PC-9 (cell line): ENCODE measurements at regions not wholly inside any gene's neighbourhood (a gene's known extent, or its start where the extent isn't known, plus 50 kb on each side); places are given as distances from the start of the nearest gene placed in this dataset.
A peak's percentile ranks its signal among the peaks of the same experiment; 100 is the strongest.

ENCODE experiments used
- BruUV-seq: library from RNA; stranded (reverse); fragments of 400-500 nt; replicated peaks from 2 replicates; lab custom pipeline; 2021; lab: Mats Ljungman, UMichigan
- CTCF ChIA-PET: fragments of 300-600 bp; sonication (Branson Sonifier 250); formaldehyde crosslinking; loops from one replicate; lab custom pipeline; 2022; ENCODE audit warnings: antibody characterized with exemption; lab: Charles Lee
- POLR2A ChIA-PET: fragments of 300-600 bp; sonication (Branson Sonifier 250); formaldehyde crosslinking; loops from one replicate; lab custom pipeline; 2022; ENCODE audit warnings: antibody characterized with exemption; ENCODE audit not compliant: unreplicated experiment; lab: Charles Lee
- DNase-seq, 2 experiments: peaks; one replicate each; pipeline versions ENCODE4 v3.0.0 to v3.0.0-alpha.2; 2015 to 2022; ENCODE audit warnings: mixed read lengths in 1 of 2
- H2AFZ ChIP-seq: fragments of 200-600 bp; sonication (generic); 2 replicates; pipeline ENCODE4 v1.8.1; 2017; ENCODE audit warnings: antibody characterized with exemption
- H3F3A ChIP-seq: fragments of 200-600 bp; sonication (generic); 2 replicates; pipeline ENCODE4 v1.8.1; 2017; ENCODE audit warnings: antibody characterized with exemption, mild to moderate bottlenecking, low read depth; ENCODE audit not compliant: insufficient read depth
- H3K27ac ChIP-seq: fragments of 200-600 bp; sonication (generic); 2 replicates; pipeline ENCODE4 v1.6.1; 2016; ENCODE audit warnings: mixed run types
- H3K27me3 ChIP-seq: fragments of 200-600 bp; sonication (generic); 2 replicates; pipeline ENCODE4 v1.6.1; 2016; ENCODE audit warnings: low read depth, mixed run types; ENCODE audit not compliant: insufficient read depth
- H3K36me3 ChIP-seq: fragments of 200-600 bp; sonication (generic); 2 replicates; pipeline ENCODE4 v1.6.1; 2016; ENCODE audit warnings: low read depth, mixed run types
- H3K4me1 ChIP-seq: fragments of 200-600 bp; sonication (generic); replicated peaks from 2 replicates; pipeline ENCODE4 v1.6.1; 2016; ENCODE audit warnings: mixed run types; ENCODE audit not compliant: insufficient read depth
- H3K4me2 ChIP-seq: fragments of 200-600 bp; sonication (generic); 2 replicates; pipeline ENCODE4 v1.6.1; 2017; ENCODE audit warnings: mixed run types
- H3K4me3 ChIP-seq: fragments of 200-600 bp; sonication (generic); 2 replicates; pipeline ENCODE4 v1.6.1; 2016; ENCODE audit warnings: mixed run types
- H3K79me2 ChIP-seq: fragments of 200-600 bp; sonication (generic); 2 replicates; pipeline ENCODE4 v1.6.1; 2017; ENCODE audit warnings: low read depth, mixed run types
- H3K9me2 ChIP-seq: fragments of 200-600 bp; sonication (generic); 2 replicates; pipeline ENCODE4 v1.8.1; 2017; ENCODE audit warnings: mild to moderate bottlenecking; ENCODE audit not compliant: insufficient read depth
- H3K9me3 ChIP-seq: fragments of 200-600 bp; sonication (generic); 2 replicates; pipeline ENCODE4 v1.8.1; 2016; ENCODE audit warnings: low read depth; ENCODE audit not compliant: insufficient read depth
- H4K20me1 ChIP-seq: fragments of 200-600 bp; sonication (generic); 2 replicates; pipeline ENCODE4 v1.8.1; 2017; ENCODE audit not compliant: insufficient read depth
- CTCF ChIP-seq: fragments of 200-600 bp; sonication (generic); conservative IDR thresholded peaks from 2 replicates; pipeline ENCODE4 v1.6.1; 2017; ENCODE audit warnings: mixed run types, antibody characterized with exemption, mild to moderate bottlenecking, moderate library complexity
- EZH2 ChIP-seq: fragments of 200-600 bp; sonication (generic); IDR thresholded peaks from 2 replicates; pipeline ENCODE4 v1.8.0; 2017; ENCODE audit warnings: antibody characterized with exemption, low read depth
- intact Hi-C: fragments of 100-400 bp; cut with micrococcal nuclease; formaldehyde crosslinking; loops from one replicate; pipeline ENCODE4 v1.10.0; 2022; ENCODE audit not compliant: unreplicated experiment

DNA sequence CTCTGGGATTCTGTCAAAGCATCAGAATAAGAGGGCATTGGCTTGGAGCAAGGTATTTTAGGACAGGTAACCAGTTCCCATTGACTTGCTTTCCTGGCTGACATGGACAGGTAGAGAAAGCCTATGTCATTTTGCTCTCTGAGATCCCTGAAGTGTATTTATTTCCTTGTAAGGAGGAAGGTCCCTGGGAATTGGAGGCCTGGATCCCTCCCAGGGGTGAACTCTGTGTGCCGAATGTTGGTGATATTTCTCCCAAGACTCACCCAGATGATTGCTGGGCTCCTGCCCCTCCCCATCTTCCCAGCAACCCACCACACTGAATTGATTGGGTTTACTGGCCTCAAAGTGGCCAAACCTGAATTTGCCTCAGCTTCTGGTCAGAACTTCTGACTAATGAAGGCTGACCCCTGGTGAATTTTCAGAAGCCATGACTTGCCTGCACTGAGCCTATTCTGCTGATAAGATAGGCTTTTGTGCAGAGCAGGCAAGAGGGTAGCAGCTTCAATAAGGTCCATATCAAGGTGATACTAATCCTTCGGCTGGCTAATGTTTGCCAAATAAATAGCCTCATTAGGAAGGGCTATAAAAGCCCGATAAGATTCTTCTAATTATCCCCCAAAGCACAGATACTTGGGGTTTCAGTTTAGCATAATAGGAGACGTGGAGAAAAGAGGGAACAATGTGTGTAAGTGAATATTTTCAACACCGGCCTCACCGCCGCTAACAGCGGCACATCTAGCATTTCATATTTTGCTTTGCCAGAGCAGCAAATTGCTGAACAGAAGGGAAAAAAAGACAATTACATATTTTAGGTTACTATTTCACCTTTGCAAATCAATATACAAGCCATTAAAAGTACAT, 152.9 kb upstream of the PITX1 start:
- H3K4me2 ChIP-seq: peak overlapping the region; percentile 49
- no TSS peak for BruUV-seq
- H3K36me3 ChIP-seq: no peaks in the 10 kb centered on the region
- no peaks in the 10 kb centered on the region for H4K20me1 ChIP-seq
- 0 out of 2 replicates have a peak overlapping the region, but pooled peaks have one; percentile 18 for H2AFZ ChIP-seq
- no peaks in the 10 kb centered on the region for H3K9me3 ChIP-seq
- POLR2A ChIA-PET: no interaction called here
- no peaks in the 10 kb centered on the region for H3K9me2 ChIP-seq
- intact Hi-C loops: loop anchor here (1.0 to 2.0 kb wide), 3 partner anchors 58 to 176 kb away; no protein-coding TSS in a partner anchor
- no peaks in the 10 kb centered on the region for H3K79me2 ChIP-seq
- no peak overlapping the region for H3K4me3 ChIP-seq
- H3K27ac ChIP-seq: peak overlapping the region; percentile 54
- H3K27me3 ChIP-seq: no peaks in the 10 kb centered on the region
- peak; percentile 55 to 87 for DNase-seq
- CTCF ChIA-PET: interaction anchor here (0.5 kb wide), 1 partner anchor 23 kb away, joined by 3 read pairs; no protein-coding TSS in a partner anchor
- TF ChIP-seq EZH2: no peak
- peak; percentile 64 for TF ChIP-seq CTCF
- peaks cover 34% of the 10 kb centered on the region for H3K4me1 ChIP-seq
- peaks cover 3% of the 10 kb centered on the region for H3F3A ChIP-seq

DNA sequence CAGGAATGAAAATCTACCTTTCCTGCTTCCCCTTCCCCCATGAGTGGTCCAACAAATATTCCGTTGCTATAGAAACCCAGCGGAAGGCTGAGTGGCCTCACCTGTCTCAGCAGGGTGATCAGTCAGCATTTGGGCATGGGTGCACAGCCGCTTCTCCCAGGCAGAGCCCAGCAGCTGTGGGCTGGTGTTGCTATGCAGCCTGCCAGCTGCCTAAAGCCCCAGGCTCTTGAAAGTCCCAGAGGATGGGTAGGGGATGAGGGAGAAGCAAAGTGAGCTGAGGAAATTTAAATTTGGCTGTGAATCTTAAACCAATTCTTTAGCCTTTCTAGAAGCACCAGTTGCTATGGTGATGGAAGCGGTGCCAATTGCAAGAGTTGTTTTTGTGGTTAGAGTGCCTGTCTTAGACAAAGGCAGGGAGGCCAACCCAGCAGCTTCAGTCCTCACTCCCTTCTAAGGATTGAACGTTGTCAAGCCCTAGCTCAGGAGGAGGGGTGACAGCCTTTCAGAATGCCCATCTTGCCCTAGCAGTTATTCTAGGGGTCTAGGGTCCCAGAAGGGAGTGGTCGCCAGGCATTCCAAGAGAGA, 151.5 kb upstream of the PITX1 start:
- Histone ChIP-seq H2AFZ (no peak overlapping the region), H3K4me1 (peaks cover 26% of the 10 kb centered on the region), H3K4me2 (no peak overlapping the region), H3F3A (peaks cover 3% of the 10 kb centered on the region), H3K79me2 (no peaks in the 10 kb centered on the region), H3K36me3 (no peaks in the 10 kb centered on the region), H4K20me1 (no peaks in the 10 kb centered on the region), H3K9me3 (no peaks in the 10 kb centered on the region), H3K27ac (no peak overlapping the region; the same call in 1 of the 2 replicates), H3K9me2 (no peaks in the 10 kb centered on the region), H3K27me3 (no peaks in the 10 kb centered on the region), H3K4me3 (no peak overlapping the region)
- no TSS peak for BruUV-seq
- intact Hi-C loops: loop anchor here (1.0 to 2.0 kb wide), 2 partner anchors 56 to 153 kb away; no protein-coding TSS in a partner anchor
- ChIA-PET POLR2A (no interaction called here), CTCF (no interaction called here)
- TF ChIP-seq EZH2 (no peak), CTCF (no peak)
- DNase-seq: no peak

DNA sequence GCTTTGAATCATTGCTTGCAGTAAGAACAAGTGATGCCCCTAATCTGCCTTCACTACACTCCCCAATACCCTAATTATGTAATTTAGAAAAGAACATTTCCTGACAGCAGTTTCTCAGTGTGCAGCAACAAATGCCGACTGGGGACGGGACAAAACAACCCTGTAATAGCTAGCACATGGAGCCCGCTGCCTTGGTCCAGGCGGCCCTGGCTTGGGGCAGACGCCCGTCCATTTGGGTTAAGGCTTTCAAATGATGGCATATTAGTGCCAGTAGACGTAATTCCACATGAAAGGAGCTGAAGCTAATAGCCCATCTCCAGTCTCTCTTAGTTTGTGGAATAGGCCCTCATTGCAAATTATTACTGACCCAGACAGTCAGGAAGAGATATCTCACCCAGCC, 150.6 kb upstream of the PITX1 start:
- H3K9me2 ChIP-seq: no peaks in the 10 kb centered on the region
- no peaks in the 10 kb centered on the region for H3K9me3 ChIP-seq
- H3K36me3 ChIP-seq: no peaks in the 10 kb centered on the region
- no peak overlapping the region for H2AFZ ChIP-seq
- no peak for DNase-seq
- H3K27me3 ChIP-seq: no peaks in the 10 kb centered on the region
- H3K4me3 ChIP-seq: no peak overlapping the region
- no peak overlapping the region for H3K4me2 ChIP-seq
- intact Hi-C loops: no loop called here
- no peak overlapping the region for H3K27ac ChIP-seq
- peaks cover 10% of the 10 kb centered on the region; the same call in 1 of the 2 replicates for H3F3A ChIP-seq
- CTCF ChIA-PET: no interaction called here
- no peaks in the 10 kb centered on the region for H4K20me1 ChIP-seq
- H3K79me2 ChIP-seq: no peaks in the 10 kb centered on the region
- POLR2A ChIA-PET: no interaction called here
- TF ChIP-seq EZH2: no peak
- no peak for TF ChIP-seq CTCF
- peaks cover 31% of the 10 kb centered on the region for H3K4me1 ChIP-seq
- BruUV-seq: no TSS peak
